ENCODE measurements at regions not wholly inside any gene's neighbourhood (a gene's known extent, or its start where the extent isn't known, plus 50 kb on each side); places are given as distances from the start of the nearest gene placed in this dataset.

GRCh38 chr2:212904646-212905045, 246.8 kb downstream of the IKZF2 start:
- Histone ChIP-seq H3K4me3 (no peak overlapping the region), H3K4me1 (peaks cover 4 to 79% (median 12%) of the 10 kb centered on the region in 3 donors), H3K36me3 (no peaks in the 10 kb centered on the region), H3K27ac (peak overlapping the region; percentile 24 to 87 (median 80)), H3K9me3 (no peaks in the 10 kb centered on the region), H3K27me3 (no peaks in the 10 kb centered on the region)
- intact Hi-C loops (cut with DNase I) = no loop called here
- DNase-seq = no peak
- 77 to 83% methylated on average over 2 of the region's 2 CpGs for WGBS, 2 donors
- TF ChIP-seq CTCF (IDR thresholded peaks at IDR 0.05) = no peak

DNA sequence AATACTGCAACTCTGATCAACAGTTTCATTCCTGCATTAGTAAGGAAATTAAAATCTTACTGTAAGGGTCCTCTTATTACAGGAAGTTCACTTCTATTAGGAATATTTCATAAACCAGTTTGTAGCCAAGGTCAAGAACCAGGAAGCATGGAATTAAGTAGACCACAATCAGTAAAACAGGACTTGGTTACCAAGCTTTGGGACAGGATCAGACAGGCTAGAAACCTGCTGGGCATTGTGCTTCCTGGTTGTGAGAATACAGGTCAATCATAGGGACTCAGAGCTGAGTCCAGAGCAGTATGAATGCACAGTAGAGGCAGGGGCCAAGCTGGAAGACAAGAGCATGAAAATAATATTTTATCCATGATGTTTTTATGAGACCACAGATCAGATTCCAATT, 248.0 kb downstream of the IKZF2 start:
- H3K27me3 ChIP-seq = no peaks in the 10 kb centered on the region
- TF ChIP-seq CTCF (IDR thresholded peaks at IDR 0.05) = no peak
- no peak for TF ChIP-seq POLR2A (IDR thresholded peaks at IDR 0.05)
- no peaks in the 10 kb centered on the region for H3K36me3 ChIP-seq
- no peak for DNase-seq
- no peak overlapping the region for H3K4me3 ChIP-seq
- peak overlapping the region in 3 of 4 donors; percentile 74 to 87 (median 85) for H3K27ac ChIP-seq
- intact Hi-C loops (cut with DNase I) = no loop called here
- H3K4me1 ChIP-seq = peaks cover 4 to 81% (median 12%) of the 10 kb centered on the region in 3 donors
- H3K9me3 ChIP-seq = no peaks in the 10 kb centered on the region

DNA sequence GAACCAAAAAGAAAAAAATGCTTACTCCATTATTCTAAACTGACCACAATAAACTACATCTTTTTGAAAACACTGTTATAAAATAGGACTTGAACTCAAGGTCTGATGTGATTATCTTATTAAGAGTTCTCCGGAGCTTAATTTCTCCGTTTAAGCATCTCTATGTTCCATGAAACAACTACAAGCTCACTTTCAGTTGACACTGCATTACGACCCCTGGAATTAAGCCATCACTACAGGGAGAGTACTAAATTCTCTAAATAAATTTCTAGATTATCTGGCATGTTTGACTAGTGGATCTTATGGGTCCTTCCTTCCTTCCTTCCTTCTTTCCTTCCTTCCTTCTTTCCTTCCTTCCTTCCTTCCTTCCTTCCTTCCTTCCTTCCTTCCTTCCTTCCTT, 249.0 kb downstream of the IKZF2 start:
- Histone ChIP-seq H3K36me3 (no peaks in the 10 kb centered on the region), H3K9me3 (no peaks in the 10 kb centered on the region), H3K4me1 (peaks cover 4 to 81% (median 12%) of the 10 kb centered on the region in 3 donors), H3K27me3 (no peaks in the 10 kb centered on the region), H3K27ac (peak overlapping the region; percentile 16 to 87 (median 80)), H3K4me3 (no peak overlapping the region)
- no peak for DNase-seq
- WGBS, 2 donors = 78 to 85% methylated on average over 3 of the region's 3 CpGs
- no peak for TF ChIP-seq CTCF (IDR thresholded peaks at IDR 0.05)
- TF ChIP-seq POLR2A (IDR thresholded peaks at IDR 0.05) = no peak
- intact Hi-C loops (cut with DNase I) = no loop called here

- DNase-seq = no peak
- WGBS, 2 donors = 28 to 36% methylated on average over 3 of the region's 3 CpGs
Measured at GRCh38 chr2:212901604-212902275, 249.7 kb downstream of the IKZF2 start.

DNA sequence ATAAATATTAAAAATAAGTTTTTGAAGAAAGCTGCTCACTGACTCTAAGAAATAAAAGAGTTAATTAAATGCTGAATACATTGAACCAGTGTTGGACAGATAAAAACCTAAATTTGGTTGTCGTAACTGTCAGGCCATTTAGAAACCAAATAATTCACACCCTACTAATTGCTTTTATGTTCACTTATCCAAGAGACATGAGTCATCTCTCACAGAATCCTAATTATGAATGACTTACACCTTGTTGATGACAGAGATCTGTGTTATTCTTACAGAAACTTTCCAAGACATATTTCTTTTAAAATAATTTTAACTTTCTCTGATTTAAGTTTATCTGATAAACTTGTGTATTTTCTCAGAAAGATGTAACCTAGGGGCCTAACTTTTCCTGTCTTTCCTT, 250.7 kb downstream of the IKZF2 start:
- Histone ChIP-seq H3K27me3 (no peaks in the 10 kb centered on the region), H3K27ac (peak overlapping the region; percentile 72 to 87 (median 80)), H3K4me3 (no peak overlapping the region), H3K36me3 (no peaks in the 10 kb centered on the region), H3K4me1 (peaks cover 0 to 64% (median 12%) of the 10 kb centered on the region in 3 donors), H3K9me3 (no peaks in the 10 kb centered on the region)
- 21 to 42% methylated on average over 1 of the region's 1 CpG for WGBS, 2 donors
- TF ChIP-seq CTCF (IDR thresholded peaks at IDR 0.05) = no peak
- no peak for TF ChIP-seq POLR2A (IDR thresholded peaks at IDR 0.05)
- DNase-seq = no peak
- intact Hi-C loops (cut with DNase I) = no loop called here

More at GRCh38 chr2:212901604-212902275, 249.7 kb downstream of the IKZF2 start:
- Histone ChIP-seq H3K36me3 (no peaks in the 10 kb centered on the region), H3K27ac (peak overlapping the region; percentile 72 to 87 (median 80)), H3K4me1 (peaks cover 4 to 74% (median 12%) of the 10 kb centered on the region in 3 donors), H3K9me3 (no peaks in the 10 kb centered on the region), H3K27me3 (no peaks in the 10 kb centered on the region), H3K4me3 (no peak overlapping the region)
- intact Hi-C loops (cut with DNase I) = no loop called here
- TF ChIP-seq POLR2A (IDR thresholded peaks at IDR 0.05) = no peak
- no peak for TF ChIP-seq CTCF (IDR thresholded peaks at IDR 0.05)

Measured in esophagus squamous epithelium (tissue), 5 donors.